HepG2 (cell line): ENCODE measurements at regions not wholly inside any gene's neighbourhood (a gene's known extent, or its start where the extent isn't known, plus 50 kb on each side); places are given as distances from the start of the nearest gene placed in this dataset.

Experiments used
- ATAC-seq: fragments of 200-7000 bp; cut with Tn5 transposase; 3 replicates; pipeline ENCODE4 v1.9.1; 2020; ENCODE audit warnings: mild to moderate bottlenecking, moderate library complexity
- BruUV-seq: library from RNA; stranded (reverse); fragments of 400-500 nt; replicated peaks from 2 replicates; lab custom pipeline; 2021; lab: Mats Ljungman, UMichigan
- CTCF ChIA-PET: fragments of 300-600 bp; formaldehyde crosslinking; extraction: SDS; loops from one replicate; lab custom pipeline; 2021; ENCODE audit warnings: low total read pairs, inconsistent platforms, low intra/inter-chr PET ratio; lab: Yijun Ruan, JAX
- POLR2A ChIA-PET: fragments of 350-600 bp; sonication (Branson Sonifier 250); formaldehyde crosslinking; loops from one replicate; lab custom pipeline; 2020; ENCODE audit warnings: antibody characterized with exemption, inconsistent platforms; lab: Yijun Ruan, JAX
- DNase-seq: peaks from one replicate; pipeline ENCODE4 v3.0.0-alpha.2; 2015; ENCODE audit warnings: low spot score
- FAIRE-seq: peaks from 3 replicates; lab custom pipeline; 2011; peaks lifted over from hg19 to GRCh38; lab: Jason Lieb, UNC
- H2AFZ ChIP-seq: one replicate; pipeline ENCODE4 v1.6.1; 2011; ENCODE audit warnings: low read length, inconsistent platforms
- H3K27ac ChIP-seq: fragments of 300-600 bp; 3 replicates; pipeline ENCODE4 v1.8.0; 2011; ENCODE audit warnings: mixed run types, mild to moderate bottlenecking, mixed read lengths, low read length, inconsistent platforms; ENCODE audit not compliant: insufficient read depth; ENCODE audit errors: extremely low read length
- H3K27me3 ChIP-seq, 2 experiments: fragments of 200-600 bp in 1 of 2; 2 replicates in 1 of 2; 3 replicates in 1 of 2; pipeline versions ENCODE4 v1.6.0 to v1.8.0; 2011; ENCODE audit warnings: low read length in 2 of 2, mild to moderate bottlenecking in 2 of 2, moderate library complexity in 2 of 2, inconsistent platforms in 1 of 2; ENCODE audit not compliant: insufficient read depth in 2 of 2, control insufficient read depth in 1 of 2
- H3K36me3 ChIP-seq, 2 experiments: fragments of 200-600 bp in 1 of 2; replicated peaks in 1 of 2; 2 replicates in 1 of 2; 3 replicates in 1 of 2; pipeline versions ENCODE4 v1.5.1 to v1.8.0; 2011; ENCODE audit warnings: low read length in 2 of 2, inconsistent platforms in 1 of 2; ENCODE audit not compliant: insufficient read depth in 2 of 2, control insufficient read depth in 1 of 2
- H3K4me1 ChIP-seq: 2 replicates; pipeline ENCODE4 v1.5.1; 2012; ENCODE audit warnings: low read length, inconsistent platforms; ENCODE audit not compliant: insufficient read depth
- H3K4me2 ChIP-seq: 2 replicates; pipeline ENCODE4 v1.6.0; 2011; ENCODE audit warnings: low read depth, low read length, inconsistent platforms
- H3K4me3 ChIP-seq, 3 experiments: fragments of 200-600 bp in 1 of 3; sonication (generic), shearing (Covaris generic) in 1 of 3; replicated peaks in 1 of 3; 2 replicates each; pipeline ENCODE4 v1.5.1; 2011 to 2016; ENCODE audit warnings: low read length in 3 of 3, inconsistent platforms in 2 of 3, low read depth in 2 of 3, mild to moderate bottlenecking in 2 of 3, control low read depth in 1 of 3, mixed read lengths in 1 of 3; ENCODE audit not compliant: insufficient read depth in 1 of 3
- H3K79me2 ChIP-seq: one replicate; pipeline ENCODE4 v1.6.1; 2011; ENCODE audit warnings: low read length, inconsistent platforms; ENCODE audit not compliant: insufficient read depth
- H3K9ac ChIP-seq: 2 replicates; pipeline ENCODE4 v1.6.0; 2011; ENCODE audit warnings: mild to moderate bottlenecking, low read depth, low read length, inconsistent platforms; ENCODE audit not compliant: insufficient read depth
- H3K9me3 ChIP-seq: 2 replicates; pipeline ENCODE4 v1.5.1; 2012; ENCODE audit warnings: mild to moderate bottlenecking, low read length
- H4K20me1 ChIP-seq: 2 replicates; pipeline ENCODE4 v1.6.0; 2011; ENCODE audit warnings: inconsistent platforms, mild to moderate bottlenecking, low read length, moderate library complexity; ENCODE audit not compliant: insufficient read depth
- BRD4 ChIP-seq: sonication (generic); formaldehyde crosslinking; IDR thresholded peaks from 2 replicates; pipeline ENCODE4 v1.4.0; 2020; ENCODE audit warnings: missing genetic modification reagents
- HMGA1 ChIP-seq: sonication (generic); formaldehyde crosslinking; conservative IDR thresholded peaks from 2 replicates; pipeline ENCODE4 v1.4.0; 2020; ENCODE audit warnings: missing genetic modification reagents
- KLF15 ChIP-seq: sonication (generic); formaldehyde crosslinking; IDR thresholded peaks from 2 replicates; pipeline ENCODE4 v1.8.1; 2023; ENCODE audit warnings: borderline replicate concordance, mild to moderate bottlenecking, inconsistent platforms, missing genetic modification reagents, mixed read lengths
- POLR2A ChIP-seq, 2 experiments: IDR thresholded peaks; 2 replicates each; pipeline ENCODE4 v1.6.1; 2011; ENCODE audit warnings: low read depth in 2 of 2, low read length in 2 of 2, mild to moderate bottlenecking in 1 of 2, moderate library complexity in 1 of 2; ENCODE audit not compliant: insufficient read depth in 1 of 2
- SP140L ChIP-seq: sonication (generic); formaldehyde crosslinking; IDR thresholded peaks from 2 replicates; pipeline ENCODE4 v1.4.0; 2020; ENCODE audit warnings: missing genetic modification reagents, borderline replicate concordance
- ZNF713 ChIP-seq: sonication (generic); formaldehyde crosslinking; IDR thresholded peaks from 2 replicates; pipeline ENCODE4 v1.4.0; 2020; ENCODE audit warnings: mild to moderate bottlenecking, missing genetic modification reagents
- WGBS: methylation state at CpG from one replicate; pipeline ENCODE4 v1.1.6; 2017; ENCODE audit warnings: low lambda C conversion rate; 5-methylcytosine and 5-hydroxymethylcytosine counted together
- in situ Hi-C: cut with HindIII; loops from 2 replicates; pipeline ENCODE4 v1.10.0; 2017; ENCODE audit warnings: low pct_unique_long_range_greater_than_20kb; ENCODE audit not compliant: extremely low pct_ligation_motif_present
- intact Hi-C: fragments of 100-400 bp; cut with micrococcal nuclease; formaldehyde crosslinking; loops from one replicate; pipeline ENCODE4 v1.10.0; 2022; ENCODE audit not compliant: unreplicated experiment
- TF ChIP-seq, protein P1 (sequence below): sonication (generic); formaldehyde crosslinking; IDR thresholded peaks from 2 replicates; pipeline ENCODE4 v1.8.1; 2023; ENCODE audit warnings: mild to moderate bottlenecking, inconsistent platforms, moderate library complexity, missing genetic modification reagents, borderline replicate concordance
- TF ChIP-seq, protein P2 (sequence below): sonication (generic); formaldehyde crosslinking; IDR thresholded peaks from 2 replicates; pipeline ENCODE4 v1.8.0; 2022; ENCODE audit warnings: missing genetic modification reagents, mild to moderate bottlenecking, moderate library complexity, borderline replicate concordance
- TF ChIP-seq, protein P3 (sequence below): sonication (generic); formaldehyde crosslinking; IDR thresholded peaks from 2 replicates; pipeline ENCODE4 v1.4.0; 2020; ENCODE audit warnings: missing genetic modification reagents, borderline replicate concordance
- TF ChIP-seq, protein P4 (sequence below): sonication (generic); formaldehyde crosslinking; IDR thresholded peaks from 2 replicates; pipeline ENCODE4 v1.8.1; 2023; ENCODE audit warnings: mild to moderate bottlenecking, missing genetic modification reagents

DNA sequence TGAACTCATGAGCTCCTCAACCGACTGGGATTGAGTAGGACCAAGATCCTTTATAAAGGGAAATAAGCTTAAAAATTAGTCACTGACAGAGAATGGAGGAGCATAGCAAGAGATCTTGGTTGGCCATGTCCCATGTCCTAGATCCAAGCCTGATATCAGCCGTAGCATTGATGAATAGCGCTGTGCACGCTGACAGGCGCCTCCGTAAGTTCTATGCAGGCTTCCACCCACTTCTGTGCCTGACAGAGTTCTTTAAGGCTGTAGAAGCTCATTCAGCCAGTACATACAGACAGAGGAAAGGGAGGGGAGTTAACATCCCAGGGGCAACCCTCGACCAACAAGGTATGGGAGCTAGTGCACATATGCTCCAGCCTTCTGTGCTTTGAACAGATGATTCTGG is 251.7 kb upstream of the TBC1D5 start:
- H2AFZ ChIP-seq, result no peak overlapping the region
- POLR2A ChIA-PET, result no interaction called here
- CTCF ChIA-PET, result no interaction called here
- H3K4me2 ChIP-seq, result no peak overlapping the region
- H3K9ac ChIP-seq, result no peak overlapping the region
- no peak overlapping the region for H3K4me3 ChIP-seq
- FAIRE-seq (no peak), DNase-seq (no peak), ATAC-seq (no peak)
- no peaks in the 10 kb centered on the region for H3K27me3 ChIP-seq
- no peaks in the 10 kb centered on the region for H3K79me2 ChIP-seq
- intact Hi-C loops, result no loop called here
- H3K36me3 ChIP-seq, result no peaks in the 10 kb centered on the region
- H3K27ac ChIP-seq, result no peak overlapping the region
- 6% methylated on average over 4 of the region's 7 CpGs for WGBS
- no TSS peak for BruUV-seq
- in situ Hi-C loops, result no loop called here
- no peak for TF ChIP-seq POLR2A (IDR thresholded peaks at IDR 0.05; ENCODE audit: insufficient read depth in 1 of 2, low read depth in 2 of 2, low read length in 2 of 2)
- TF ChIP-seq, protein P1, sequence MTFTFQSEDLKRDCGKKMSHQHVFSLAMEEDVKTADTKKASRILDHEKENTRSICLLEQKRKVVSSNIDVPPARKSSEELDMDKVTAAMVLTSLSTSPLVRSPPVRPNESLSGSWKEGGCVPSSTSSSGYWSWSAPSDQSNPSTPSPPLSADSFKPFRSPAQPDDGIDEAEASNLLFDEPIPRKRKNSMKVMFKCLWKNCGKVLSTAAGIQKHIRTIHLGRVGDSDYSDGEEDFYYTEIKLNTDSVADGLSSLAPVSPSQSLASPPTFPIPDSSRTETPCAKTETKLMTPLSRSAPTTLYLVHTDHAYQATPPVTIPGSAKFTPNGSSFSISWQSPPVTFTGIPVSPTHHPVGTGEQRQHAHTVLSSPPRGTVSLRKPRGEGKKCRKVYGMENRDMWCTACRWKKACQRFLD (CRISPR knock-in tag), result no peak
- no peak for TF ChIP-seq HMGA1 (CRISPR knock-in tag)
- TF ChIP-seq, protein P2, sequence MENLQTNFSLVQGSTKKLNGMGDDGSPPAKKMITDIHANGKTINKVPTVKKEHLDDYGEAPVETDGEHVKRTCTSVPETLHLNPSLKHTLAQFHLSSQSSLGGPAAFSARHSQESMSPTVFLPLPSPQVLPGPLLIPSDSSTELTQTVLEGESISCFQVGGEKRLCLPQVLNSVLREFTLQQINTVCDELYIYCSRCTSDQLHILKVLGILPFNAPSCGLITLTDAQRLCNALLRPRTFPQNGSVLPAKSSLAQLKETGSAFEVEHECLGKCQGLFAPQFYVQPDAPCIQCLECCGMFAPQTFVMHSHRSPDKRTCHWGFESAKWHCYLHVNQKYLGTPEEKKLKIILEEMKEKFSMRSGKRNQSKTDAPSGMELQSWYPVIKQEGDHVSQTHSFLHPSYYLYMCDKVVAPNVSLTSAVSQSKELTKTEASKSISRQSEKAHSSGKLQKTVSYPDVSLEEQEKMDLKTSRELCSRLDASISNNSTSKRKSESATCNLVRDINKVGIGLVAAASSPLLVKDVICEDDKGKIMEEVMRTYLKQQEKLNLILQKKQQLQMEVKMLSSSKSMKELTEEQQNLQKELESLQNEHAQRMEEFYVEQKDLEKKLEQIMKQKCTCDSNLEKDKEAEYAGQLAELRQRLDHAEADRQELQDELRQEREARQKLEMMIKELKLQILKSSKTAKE (CRISPR knock-in tag), result no peak
- TF ChIP-seq, protein P3, sequence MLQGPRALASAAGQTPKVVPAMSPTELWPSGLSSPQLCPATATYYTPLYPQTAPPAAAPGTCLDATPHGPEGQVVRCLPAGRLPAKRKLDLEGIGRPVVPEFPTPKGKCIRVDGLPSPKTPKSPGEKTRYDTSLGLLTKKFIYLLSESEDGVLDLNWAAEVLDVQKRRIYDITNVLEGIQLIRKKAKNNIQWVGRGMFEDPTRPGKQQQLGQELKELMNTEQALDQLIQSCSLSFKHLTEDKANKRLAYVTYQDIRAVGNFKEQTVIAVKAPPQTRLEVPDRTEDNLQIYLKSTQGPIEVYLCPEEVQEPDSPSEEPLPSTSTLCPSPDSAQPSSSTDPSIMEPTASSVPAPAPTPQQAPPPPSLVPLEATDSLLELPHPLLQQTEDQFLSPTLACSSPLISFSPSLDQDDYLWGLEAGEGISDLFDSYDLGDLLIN (CRISPR knock-in tag), result no peak
- no peak for TF ChIP-seq ZNF713 (CRISPR knock-in tag)
- TF ChIP-seq BRD4 (CRISPR knock-in tag), result no peak
- no peak for TF ChIP-seq SP140L
- TF ChIP-seq KLF15 (CRISPR knock-in tag), result no peak
- TF ChIP-seq, protein P4, sequence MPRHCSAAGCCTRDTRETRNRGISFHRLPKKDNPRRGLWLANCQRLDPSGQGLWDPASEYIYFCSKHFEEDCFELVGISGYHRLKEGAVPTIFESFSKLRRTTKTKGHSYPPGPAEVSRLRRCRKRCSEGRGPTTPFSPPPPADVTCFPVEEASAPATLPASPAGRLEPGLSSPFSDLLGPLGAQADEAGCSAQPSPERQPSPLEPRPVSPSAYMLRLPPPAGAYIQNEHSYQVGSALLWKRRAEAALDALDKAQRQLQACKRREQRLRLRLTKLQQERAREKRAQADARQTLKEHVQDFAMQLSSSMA (CRISPR knock-in tag), result no peak
- no peaks in the 10 kb centered on the region for H4K20me1 ChIP-seq
- no peaks in the 10 kb centered on the region for H3K9me3 ChIP-seq
- H3K4me1 ChIP-seq, result no peaks in the 10 kb centered on the region
